Kidney (tissue), 13 donors: ENCODE measurements at regions not wholly inside any gene's neighbourhood (a gene's known extent, or its start where the extent isn't known, plus 50 kb on each side); places are given as distances from the start of the nearest gene placed in this dataset.
A peak's percentile ranks its signal among the peaks of the same experiment; 100 is the strongest.

Source experiments
- DNase-seq, 5 donors: peaks; one replicate each; pipeline ENCODE4 v3.0.0-alpha.2; 2013 to 2020
- FAIRE-seq: peaks from 2 replicates; lab custom pipeline; 2012; peaks lifted over from hg19 to GRCh38; lab: Jason Lieb, UNC
- H3K27ac ChIP-seq, 2 donors: one replicate each; pipeline ENCODE4 v1.7.0; 2013; ENCODE audit warnings: low read depth in 2 of 2, low read length in 2 of 2, inconsistent platforms in 1 of 2
- H3K27me3 ChIP-seq: one replicate; pipeline ENCODE4 v1.7.1; 2013; ENCODE audit warnings: low read length, inconsistent platforms; ENCODE audit not compliant: control insufficient read depth, insufficient read depth
- H3K36me3 ChIP-seq, 3 donors: one replicate each; pipeline versions ENCODE4 v1.7.0 to v1.7.1; 2013; ENCODE audit warnings: low read length in 3 of 3, control low read depth in 1 of 3, inconsistent platforms in 1 of 3; ENCODE audit not compliant: insufficient read depth in 3 of 3, control insufficient read depth in 2 of 3
- H3K4me1 ChIP-seq, 3 donors: one replicate each; pipeline versions ENCODE4 v1.7.0 to v1.7.1; 2013; ENCODE audit warnings: low read length in 3 of 3, inconsistent platforms in 1 of 3, low read depth in 1 of 3; ENCODE audit not compliant: control insufficient read depth in 2 of 3, insufficient read depth in 2 of 3
- H3K4me3 ChIP-seq, 3 donors: one replicate each; pipeline versions ENCODE4 v1.7.0 to v1.8.1; 2013; ENCODE audit warnings: low read length in 3 of 3, control low read depth in 1 of 3, inconsistent platforms in 1 of 3
- H3K9ac ChIP-seq, 3 donors: one replicate each; pipeline versions ENCODE4 v1.7.0 to v1.7.1; 2013; ENCODE audit warnings: low read length in 3 of 3, control low read depth in 1 of 3, inconsistent platforms in 1 of 3
- H3K9me3 ChIP-seq, 3 donors: one replicate each; pipeline versions ENCODE4 v1.7.0 to v1.7.1; 2013; ENCODE audit warnings: low read length in 3 of 3, control low read depth in 1 of 3, inconsistent platforms in 1 of 3; ENCODE audit not compliant: control insufficient read depth in 2 of 3, insufficient read depth in 1 of 3
- CTCF ChIP-seq: IDR thresholded peaks from 3 replicates; pipeline ENCODE4 v1.5.1; 2012; ENCODE audit warnings: mild to moderate bottlenecking, moderate library complexity, borderline replicate concordance; ENCODE audit not compliant: insufficient read depth; ENCODE audit errors: extremely low read depth
- intact Hi-C: fragments of 100-400 bp; cut with DNase I; formaldehyde crosslinking; loops from one replicate; pipeline ENCODE4 v1.11.1; 2022
- donor health status: control.
- donor health status: control.
- donor health status: control.
- donor health status: control.
- donor health status: control.
- donor health status: DM: yes; HTN: yes; CAD: no.
- donor health status: Normal renal cell carcinoma (clear cell type).

DNA sequence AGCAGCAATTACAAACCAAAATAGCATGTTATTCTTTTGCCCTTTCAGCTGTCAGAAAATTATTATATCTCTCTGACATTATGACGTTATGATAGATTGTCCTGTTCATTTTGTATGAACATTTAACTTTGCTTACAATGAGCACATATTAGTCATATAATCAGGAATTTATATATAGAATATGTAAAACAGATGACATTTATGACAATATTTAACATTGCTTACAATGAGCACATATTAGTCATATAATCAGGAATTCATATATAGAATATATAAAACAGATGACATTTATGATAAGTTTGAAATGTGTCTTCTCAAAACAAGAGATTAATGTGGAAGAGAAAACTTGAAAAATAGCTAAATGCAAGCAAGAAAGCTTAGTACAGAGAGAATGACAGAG is 1180.2 kb downstream of the CDH12 start:
- FAIRE-seq = peak; percentile 8
- Histone ChIP-seq H3K9me3 (peaks cover 0 to 3% (median 0%) of the 10 kb centered on the region in 3 donors), H3K9ac (no peak overlapping the region), H3K36me3 (no peaks in the 10 kb centered on the region), H3K27ac (no peak overlapping the region), H3K27me3 (no peaks in the 10 kb centered on the region), H3K4me3 (no peak overlapping the region), H3K4me1 (no peaks in the 10 kb centered on the region)
- no peak for TF ChIP-seq CTCF
- DNase-seq = no peak
- intact Hi-C loops = no loop called here

DNA sequence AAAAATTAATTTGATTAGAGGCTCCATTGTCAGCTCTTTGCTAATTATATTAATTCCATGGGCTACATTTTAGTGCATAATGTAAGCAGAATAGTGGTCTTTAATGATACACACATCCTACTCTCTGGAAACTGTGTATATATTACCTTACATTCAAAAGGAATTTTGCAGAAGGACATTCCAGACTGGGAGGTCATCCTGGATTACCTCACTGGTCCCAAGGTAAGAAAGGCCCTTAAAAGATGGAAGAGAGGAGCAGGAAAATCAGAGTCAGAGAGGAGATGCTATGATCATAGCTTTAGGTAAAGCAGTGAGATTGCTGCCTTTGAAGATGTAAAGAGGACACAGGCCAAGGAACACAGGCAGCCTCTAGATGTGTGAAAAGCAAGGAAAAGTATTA is 1180.8 kb downstream of the CDH12 start:
- intact Hi-C loops = no loop called here
- Histone ChIP-seq H3K4me1 (no peaks in the 10 kb centered on the region), H3K27me3 (no peaks in the 10 kb centered on the region), H3K9ac (no peak overlapping the region), H3K4me3 (no peak overlapping the region), H3K36me3 (no peaks in the 10 kb centered on the region), H3K27ac (no peak overlapping the region), H3K9me3 (peaks cover 0 to 3% (median 0%) of the 10 kb centered on the region in 3 donors)
- no peak for TF ChIP-seq CTCF
- DNase-seq (no peak), FAIRE-seq (no peak)

DNA sequence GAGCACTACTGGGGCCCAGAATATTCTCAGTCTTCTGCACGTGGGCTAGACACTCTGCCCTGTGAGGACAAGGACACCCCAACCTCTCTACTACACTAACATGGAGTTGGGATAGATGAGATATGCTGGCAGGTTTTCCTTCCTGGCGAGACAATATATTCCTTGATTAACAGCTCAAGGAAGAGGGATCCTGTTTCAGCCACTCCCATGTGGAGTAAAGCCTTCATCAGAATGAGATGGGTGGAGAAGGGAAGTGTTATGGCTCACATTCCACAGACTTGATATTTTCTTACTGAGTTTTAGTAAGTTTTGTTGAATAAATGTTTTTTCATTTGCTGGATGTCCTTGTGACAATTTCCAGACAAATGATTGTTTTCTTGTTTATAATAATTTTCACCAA is 1187.6 kb downstream of the CDH12 start:
- Histone ChIP-seq H3K4me3 (no peak overlapping the region), H3K9me3 (peaks cover 0 to 5% (median 3%) of the 10 kb centered on the region in 3 donors), H3K4me1 (no peaks in the 10 kb centered on the region), H3K27ac (no peak overlapping the region), H3K36me3 (no peaks in the 10 kb centered on the region), H3K9ac (no peak overlapping the region), H3K27me3 (no peaks in the 10 kb centered on the region)
- intact Hi-C loops = no loop called here
- DNase-seq (peak in 1 of 5 donors; percentile 7), FAIRE-seq (no peak)
- TF ChIP-seq CTCF = no peak

- no peaks in the 10 kb centered on the region for H3K4me1 ChIP-seq
- H3K4me3 ChIP-seq = no peak overlapping the region
- no peaks in the 10 kb centered on the region for H3K27me3 ChIP-seq
- no peak overlapping the region for H3K9ac ChIP-seq
- TF ChIP-seq CTCF = no peak
- H3K9me3 ChIP-seq = peaks cover 0 to 3% (median 2%) of the 10 kb centered on the region in 3 donors
- DNase-seq = no peak
- no peak overlapping the region for H3K27ac ChIP-seq
- intact Hi-C loops = no loop called here
- FAIRE-seq = no peak
- no peaks in the 10 kb centered on the region for H3K36me3 ChIP-seq
Measured at GRCh38 chr5:21663082-21663481, 1190.1 kb downstream of the CDH12 start.
